ENCODE measurements at regions not wholly inside any gene's neighbourhood (a gene's known extent, or its start where the extent isn't known, plus 50 kb on each side); places are given as distances from the start of the nearest gene placed in this dataset.

DNA sequence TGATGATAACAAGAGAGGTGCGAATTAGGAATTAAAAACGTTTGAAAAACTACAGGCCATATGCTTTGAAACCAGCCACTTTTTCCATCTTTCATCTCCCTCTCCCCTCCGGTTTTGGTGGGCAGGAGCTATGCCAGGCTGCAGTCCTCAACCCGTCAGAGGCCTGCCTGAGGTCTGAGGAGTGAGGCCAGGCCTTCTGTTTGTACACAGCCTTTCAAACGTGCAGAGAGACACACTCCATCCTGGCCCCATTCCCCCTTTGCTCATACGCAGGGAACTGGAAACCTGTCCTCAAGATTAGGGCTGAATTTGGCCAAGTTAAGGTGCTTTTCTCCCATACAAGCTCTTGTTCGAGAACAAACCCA is 74.5 kb downstream of the ZIC5 start:
- no peak overlapping the region for H3K27ac ChIP-seq (ENCODE audit: low read depth in 1 of 2, low read length in 2 of 2)
- no peaks in the 10 kb centered on the region for H3K79me2 ChIP-seq (ENCODE audit: insufficient read depth, low read length)
- H3K36me3 ChIP-seq (replicated peaks in 1 of 2; ENCODE audit: control insufficient read depth in 1 of 2, insufficient read depth in 2 of 2, low read length in 2 of 2) = no peaks in the 10 kb centered on the region
- peaks cover 37 to 69% of the 10 kb centered on the region in 2 donors for H3K27me3 ChIP-seq (ENCODE audit: control insufficient read depth in 2 of 2, insufficient read depth in 2 of 2, low read length in 2 of 2)
- intact Hi-C loops (cut with micrococcal nuclease) = no loop called here
- Mint-ChIP-seq H3K4me1 (peaks cover 16% of the 10 kb centered on the region), H3K27ac (no peak overlapping the region), H3K27me3 (ENCODE audit: low read depth in 3 of 3) (peaks cover 58 to 84% (median 73%) of the 10 kb centered on the region in 3 donors), H3K4me3 (peak overlapping the region in 1 of 2 donors; percentile 73), H3K9me3 (peaks cover 0 to 9% (median 4%) of the 10 kb centered on the region in 7 donors), H3K36me3 (no peaks in the 10 kb centered on the region)
- H3K9ac ChIP-seq (ENCODE audit: insufficient read depth, low read length, poor library complexity, severe bottlenecking) = no peak overlapping the region
- H3K9me3 ChIP-seq (replicated peaks in 1 of 2; ENCODE audit: control insufficient read depth in 1 of 2, insufficient read depth in 1 of 2, low read length in 2 of 2) = peaks cover 0 to 5% of the 10 kb centered on the region in 2 donors
- H3K4me3 ChIP-seq (replicated peaks in 1 of 3; ENCODE audit: low read depth in 2 of 3, low read length in 3 of 3) = no peak overlapping the region
- H2AFZ ChIP-seq (ENCODE audit: insufficient read depth, low read depth, low read length, poor library complexity, severe bottlenecking) = no peak overlapping the region
- peaks cover 10 to 11% of the 10 kb centered on the region in 2 donors for H3K4me1 ChIP-seq (ENCODE audit: control insufficient read depth in 1 of 2, insufficient read depth in 2 of 2, low read length in 2 of 2)
- no peaks in the 10 kb centered on the region for H4K20me1 ChIP-seq (ENCODE audit: insufficient read depth, low read length)
- TF ChIP-seq, protein P1, sequence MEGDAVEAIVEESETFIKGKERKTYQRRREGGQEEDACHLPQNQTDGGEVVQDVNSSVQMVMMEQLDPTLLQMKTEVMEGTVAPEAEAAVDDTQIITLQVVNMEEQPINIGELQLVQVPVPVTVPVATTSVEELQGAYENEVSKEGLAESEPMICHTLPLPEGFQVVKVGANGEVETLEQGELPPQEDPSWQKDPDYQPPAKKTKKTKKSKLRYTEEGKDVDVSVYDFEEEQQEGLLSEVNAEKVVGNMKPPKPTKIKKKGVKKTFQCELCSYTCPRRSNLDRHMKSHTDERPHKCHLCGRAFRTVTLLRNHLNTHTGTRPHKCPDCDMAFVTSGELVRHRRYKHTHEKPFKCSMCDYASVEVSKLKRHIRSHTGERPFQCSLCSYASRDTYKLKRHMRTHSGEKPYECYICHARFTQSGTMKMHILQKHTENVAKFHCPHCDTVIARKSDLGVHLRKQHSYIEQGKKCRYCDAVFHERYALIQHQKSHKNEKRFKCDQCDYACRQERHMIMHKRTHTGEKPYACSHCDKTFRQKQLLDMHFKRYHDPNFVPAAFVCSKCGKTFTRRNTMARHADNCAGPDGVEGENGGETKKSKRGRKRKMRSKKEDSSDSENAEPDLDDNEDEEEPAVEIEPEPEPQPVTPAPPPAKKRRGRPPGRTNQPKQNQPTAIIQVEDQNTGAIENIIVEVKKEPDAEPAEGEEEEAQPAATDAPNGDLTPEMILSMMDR (IDR thresholded peaks at IDR 0.05) = no peak
- no peak for DNase-seq
- H3K4me2 ChIP-seq (replicated peaks; ENCODE audit: extremely low read depth, low read length, poor library complexity, severe bottlenecking) = no peak overlapping the region
- WGBS (ENCODE audit: insufficient coverage) = 93% methylated on average over 2 of the region's 7 CpGs

DNA sequence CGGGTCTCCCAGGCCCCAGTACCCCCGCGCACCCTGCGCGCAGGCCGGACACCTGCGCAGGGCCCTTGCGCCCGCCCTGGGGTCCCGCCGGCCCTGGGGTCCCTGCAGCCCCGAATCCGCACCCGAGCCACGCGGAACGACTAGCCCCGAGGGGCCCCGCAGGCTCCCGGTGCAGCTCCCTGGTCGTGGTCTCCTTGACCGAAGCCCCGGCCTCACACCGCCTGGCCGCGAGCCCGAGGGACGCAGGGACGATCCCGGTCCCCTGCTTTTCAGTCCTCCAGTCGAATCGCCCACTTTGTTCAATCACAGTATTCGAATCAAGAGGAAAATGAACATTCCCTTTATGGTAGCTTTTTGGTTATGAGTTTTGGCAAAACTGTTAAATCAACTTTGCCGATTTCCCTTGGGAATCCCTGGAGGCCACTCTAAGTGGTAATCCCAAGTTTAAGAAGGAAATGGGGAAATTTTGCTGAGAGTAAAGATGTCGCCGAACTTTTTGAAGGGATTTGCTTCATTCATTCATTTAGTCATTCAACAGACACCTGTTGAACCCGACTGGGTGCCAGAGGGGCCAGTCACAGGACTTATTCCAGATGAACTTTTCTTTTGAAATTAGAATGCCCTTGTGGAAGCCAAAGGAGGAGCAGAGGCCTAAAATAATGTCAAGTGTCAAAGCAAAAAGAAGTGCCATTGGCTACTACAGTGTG is 75.0 kb downstream of the ZIC5 start:
- Mint-ChIP-seq H3K27me3 (ENCODE audit: low read depth in 3 of 3) (peaks cover 55 to 82% (median 71%) of the 10 kb centered on the region in 3 donors), H3K9me3 (peaks cover 0 to 9% (median 4%) of the 10 kb centered on the region in 7 donors), H3K4me3 (peak overlapping the region in 1 of 2 donors; percentile 73), H3K36me3 (no peaks in the 10 kb centered on the region), H3K27ac (no peak overlapping the region), H3K4me1 (peaks cover 16% of the 10 kb centered on the region)
- no peak overlapping the region for H3K4me2 ChIP-seq (replicated peaks; ENCODE audit: extremely low read depth, low read length, poor library complexity, severe bottlenecking)
- intact Hi-C loops (cut with micrococcal nuclease) = no loop called here
- TF ChIP-seq, protein P1 (IDR thresholded peaks at IDR 0.05) = no peak
- no peak overlapping the region for H2AFZ ChIP-seq (ENCODE audit: insufficient read depth, low read depth, low read length, poor library complexity, severe bottlenecking)
- H3K27me3 ChIP-seq (ENCODE audit: control insufficient read depth in 2 of 2, insufficient read depth in 2 of 2, low read length in 2 of 2) = peaks cover 37 to 70% of the 10 kb centered on the region in 2 donors
- H3K79me2 ChIP-seq (ENCODE audit: insufficient read depth, low read length) = no peaks in the 10 kb centered on the region
- no peak overlapping the region for H3K9ac ChIP-seq (ENCODE audit: insufficient read depth, low read length, poor library complexity, severe bottlenecking)
- peaks cover 0 to 5% of the 10 kb centered on the region in 2 donors for H3K9me3 ChIP-seq (replicated peaks in 1 of 2; ENCODE audit: control insufficient read depth in 1 of 2, insufficient read depth in 1 of 2, low read length in 2 of 2)
- WGBS (ENCODE audit: insufficient coverage) = 58% methylated on average over 33 of the region's 37 CpGs
- H3K4me3 ChIP-seq (replicated peaks in 1 of 3; ENCODE audit: low read depth in 2 of 3, low read length in 3 of 3) = no peak overlapping the region
- no peak overlapping the region for H3K27ac ChIP-seq (ENCODE audit: low read depth in 1 of 2, low read length in 2 of 2)
- H3K4me1 ChIP-seq (ENCODE audit: control insufficient read depth in 1 of 2, insufficient read depth in 2 of 2, low read length in 2 of 2) = peaks cover 10 to 11% of the 10 kb centered on the region in 2 donors
- no peaks in the 10 kb centered on the region for H3K36me3 ChIP-seq (replicated peaks in 1 of 2; ENCODE audit: control insufficient read depth in 1 of 2, insufficient read depth in 2 of 2, low read length in 2 of 2)
- H4K20me1 ChIP-seq (ENCODE audit: insufficient read depth, low read length) = no peaks in the 10 kb centered on the region
- no peak for DNase-seq
